Iris pigment epithelial cell (primary cell): ENCODE measurements at regions not wholly inside any gene's neighbourhood (a gene's known extent, or its start where the extent isn't known, plus 50 kb on each side); places are given as distances from the start of the nearest gene placed in this dataset.
A peak's percentile ranks its signal among the peaks of the same experiment; 100 is the strongest.
"Not testable (repeated sequence)": the region's sequence is repeated elsewhere in the genome, so short reads cannot be mapped to it uniquely, and the experiment has no call there.

Experiments
- DNase-seq: peaks from one replicate; pipeline ENCODE4 v3.0.0-alpha.2; 2011; ENCODE audit warnings: low read depth

GRCh38 chr11:97684486-97685439 is 1295.0 kb downstream of the JRKL start:
- DNase-seq, result peak; percentile 5

DNA sequence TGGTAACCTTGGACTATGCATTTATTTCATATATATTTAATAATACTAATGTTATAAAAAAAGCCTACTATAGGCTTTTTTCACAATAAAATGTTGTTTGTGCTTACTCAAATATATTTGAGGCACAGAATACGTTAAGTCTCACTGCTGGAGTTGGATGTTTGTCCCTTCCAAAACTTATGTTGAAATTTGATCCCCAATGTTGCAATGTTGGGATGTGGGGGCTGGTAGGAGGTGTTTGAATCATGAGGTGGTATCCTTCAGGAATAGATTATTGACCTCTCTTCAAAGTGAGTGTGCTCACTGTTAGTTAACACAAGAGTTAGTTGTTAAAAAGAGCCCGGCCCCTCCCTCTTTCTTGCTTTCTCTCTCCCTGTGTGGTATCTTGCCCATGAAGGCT is 1295.9 kb downstream of the JRKL start:
- DNase-seq, result peak; percentile 15

DNA sequence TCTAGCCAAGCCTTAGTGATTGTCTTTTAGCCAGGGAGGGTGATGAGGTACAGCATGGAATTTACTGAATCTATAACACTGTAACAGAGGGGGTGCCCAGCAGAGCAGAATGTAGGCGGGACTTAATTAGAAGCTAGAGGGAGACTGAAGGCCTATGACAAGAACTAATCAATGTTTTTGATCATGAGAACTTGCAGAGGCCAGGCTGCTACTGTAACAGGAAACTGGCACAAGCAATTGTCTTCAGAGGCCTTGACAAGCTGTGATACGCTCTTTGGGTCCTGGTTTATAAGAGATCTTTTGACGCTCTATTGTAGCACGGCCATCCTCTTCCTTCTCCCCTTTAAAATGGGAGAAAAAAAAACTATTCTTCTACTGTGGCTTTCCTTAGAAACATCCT is 1297.3 kb downstream of the JRKL start:
- DNase-seq, result no peak

- DNase-seq, result no peak
These were observed 1301.2 kb downstream of the JRKL start for GRCh38 chr11:97691061-97691460.

DNA sequence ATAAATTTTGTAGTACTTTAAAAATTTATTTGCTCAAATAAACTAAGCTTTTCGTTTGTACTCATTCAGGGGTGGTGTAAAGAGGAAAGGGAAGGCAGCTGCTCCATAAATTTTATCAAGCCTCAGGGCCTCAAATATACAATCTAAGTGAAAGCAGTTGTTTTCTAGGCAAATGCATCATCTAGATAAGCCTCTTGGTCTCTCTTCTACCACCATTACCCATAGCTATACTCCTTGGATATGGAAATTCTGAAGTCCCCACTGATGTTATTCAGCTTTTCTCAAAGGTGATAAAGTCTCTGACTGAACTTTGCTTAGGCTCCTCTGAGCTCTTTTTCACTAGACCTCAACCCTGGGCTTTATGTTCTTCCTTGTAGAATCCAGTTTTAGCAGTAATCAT is 1313.1 kb downstream of the JRKL start:
- DNase-seq, result no peak

DNA sequence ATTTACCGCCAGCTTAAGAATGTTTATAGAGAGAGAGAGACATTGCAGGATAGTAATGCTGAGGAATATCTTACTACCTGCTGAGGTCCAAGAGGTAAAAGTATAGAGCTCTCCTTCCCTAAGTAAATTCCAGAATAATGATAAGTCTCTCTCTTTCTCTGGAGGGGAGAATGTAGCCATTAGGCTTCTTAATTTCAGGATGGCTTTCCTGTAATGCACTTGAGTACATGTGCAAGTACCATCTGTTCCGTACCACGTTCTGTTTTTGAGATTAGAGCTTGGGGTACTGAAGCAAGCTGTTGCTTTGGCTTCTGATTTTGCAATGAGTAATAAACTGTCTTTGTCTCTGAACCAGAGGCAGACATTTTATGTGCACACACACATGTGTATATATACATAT is 1314.0 kb downstream of the JRKL start:
- no peak for DNase-seq

- DNase-seq, result not testable (repeated sequence)
These were observed 1315.3 kb upstream of the CNTN5 start for GRCh38 chr11:97705441-97705840.

DNA sequence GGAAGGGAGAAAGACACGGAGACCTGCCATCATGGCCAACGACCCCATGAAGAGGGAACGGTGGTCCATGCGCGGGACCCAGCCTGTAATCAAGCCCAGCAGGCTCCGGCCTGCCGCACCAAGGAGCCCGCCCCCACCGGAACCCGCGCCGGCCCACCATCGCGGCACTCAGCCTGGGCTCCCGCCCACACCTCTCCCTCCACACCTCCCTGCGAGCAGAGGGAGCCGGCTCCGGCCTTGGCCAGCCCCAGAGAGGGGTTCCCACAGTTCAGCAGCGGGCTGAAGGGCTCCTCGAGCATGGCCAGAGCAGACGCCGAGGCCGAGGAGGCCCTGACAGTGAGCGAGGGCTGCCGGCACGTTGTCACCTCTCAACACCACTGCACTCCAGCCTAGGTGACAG is 1302.8 kb upstream of the CNTN5 start:
- DNase-seq, result no peak

GRCh38 chr11:97722065-97722464 is 1298.7 kb upstream of the CNTN5 start:
- DNase-seq, result peak; percentile 96

DNA sequence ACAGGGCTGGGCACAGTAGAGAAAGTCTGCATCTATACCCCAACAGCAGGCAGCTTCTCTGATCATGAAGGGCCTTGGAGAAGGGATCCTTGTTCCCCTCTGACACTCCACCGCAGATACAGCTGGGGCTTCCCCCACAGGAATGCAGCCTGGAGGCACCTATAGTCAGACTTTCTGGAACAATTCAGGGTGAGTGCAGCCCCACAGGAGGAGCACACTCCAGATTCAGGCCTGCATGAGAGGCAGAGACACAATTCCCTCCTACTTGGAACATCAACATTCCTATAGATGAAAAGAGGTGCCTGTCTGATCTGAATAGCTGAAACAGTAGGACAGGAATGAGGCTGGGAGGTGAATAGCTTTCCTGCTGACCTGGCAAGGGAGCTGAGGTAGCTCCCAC is 1298.0 kb upstream of the CNTN5 start:
- no peak for DNase-seq

DNA sequence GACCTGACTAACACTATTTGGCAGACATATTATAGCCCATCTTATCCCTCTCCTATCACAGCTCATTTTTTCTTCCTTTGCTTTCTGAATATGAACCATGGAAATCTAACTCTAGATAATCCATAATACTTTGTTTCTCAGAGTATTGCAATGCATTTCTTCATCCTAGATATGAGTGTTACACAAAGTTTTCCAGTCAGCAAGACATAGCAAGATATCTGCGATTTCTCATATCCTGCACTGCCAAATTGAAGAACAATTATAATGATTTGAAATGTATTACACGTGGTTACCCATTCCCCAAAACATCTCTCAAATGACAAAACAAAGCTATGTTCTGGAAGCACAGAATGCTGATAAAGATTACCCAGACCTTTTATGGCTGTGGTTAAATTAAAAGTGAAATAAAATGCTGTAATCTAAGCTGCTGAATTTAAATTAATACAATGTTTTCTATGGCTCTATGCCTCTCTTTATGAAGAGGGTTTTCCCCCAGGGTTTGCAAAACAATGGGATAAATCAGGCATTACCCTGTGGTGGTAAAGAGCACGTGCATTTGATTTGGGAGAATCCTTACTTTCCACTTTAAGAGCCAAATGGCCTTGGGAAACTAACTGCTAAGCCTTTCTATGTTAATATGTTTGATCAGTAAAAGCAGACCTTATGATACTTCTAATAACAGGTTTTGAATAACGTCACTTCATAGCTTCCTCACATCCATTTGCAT is 1291.0 kb upstream of the CNTN5 start:
- DNase-seq, result peak; percentile 20

GRCh38 chr11:97732011-97732632 is 1288.6 kb upstream of the CNTN5 start:
- no peak for DNase-seq

DNA sequence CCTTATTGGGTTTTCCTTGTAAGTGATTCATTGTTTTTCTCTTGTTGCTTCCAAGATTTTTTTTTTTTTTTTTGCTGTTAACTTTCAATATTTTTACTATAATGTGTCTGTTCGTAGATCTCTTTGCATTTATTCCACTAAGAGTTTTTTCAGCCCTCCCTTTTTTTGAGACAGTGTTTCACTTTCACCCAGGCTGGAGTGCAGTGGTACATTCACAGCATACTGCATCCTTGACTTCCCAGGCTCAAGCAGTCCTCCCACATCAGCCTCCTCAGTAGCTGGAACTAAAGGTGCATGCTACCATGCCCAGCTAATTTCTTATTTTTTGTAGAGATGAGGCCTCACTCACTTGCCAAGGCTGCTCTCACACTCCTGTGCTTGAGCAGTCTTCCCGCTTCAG is 1282.0 kb upstream of the CNTN5 start:
- peak; percentile 30 for DNase-seq

- peak; percentile 87 for DNase-seq
These were observed 1280.6 kb upstream of the CNTN5 start for GRCh38 chr11:97739932-97740800.

DNA sequence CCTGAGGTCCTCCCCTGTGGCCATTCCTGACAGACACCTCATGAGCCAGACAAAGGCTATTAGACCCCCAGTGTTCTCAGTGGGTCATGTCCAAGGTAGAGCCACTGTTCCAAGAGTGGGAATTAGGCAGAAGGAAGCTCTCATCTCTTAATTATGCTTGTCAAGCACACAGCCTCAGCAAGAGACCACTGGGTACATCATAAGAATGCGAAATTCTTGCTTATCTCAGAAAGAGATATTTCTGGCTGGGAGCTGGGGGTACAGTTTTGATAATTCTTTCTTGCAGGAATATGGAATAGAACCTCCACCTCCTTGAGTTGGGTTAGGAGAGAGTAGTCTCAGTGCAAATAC is 1280.0 kb upstream of the CNTN5 start:
- no peak for DNase-seq

GRCh38 chr11:97742717-97743116 is 1278.0 kb upstream of the CNTN5 start:
- peak; percentile 60 for DNase-seq

GRCh38 chr11:97743205-97743742 is 1277.5 kb upstream of the CNTN5 start:
- peak; percentile 83 for DNase-seq

DNA sequence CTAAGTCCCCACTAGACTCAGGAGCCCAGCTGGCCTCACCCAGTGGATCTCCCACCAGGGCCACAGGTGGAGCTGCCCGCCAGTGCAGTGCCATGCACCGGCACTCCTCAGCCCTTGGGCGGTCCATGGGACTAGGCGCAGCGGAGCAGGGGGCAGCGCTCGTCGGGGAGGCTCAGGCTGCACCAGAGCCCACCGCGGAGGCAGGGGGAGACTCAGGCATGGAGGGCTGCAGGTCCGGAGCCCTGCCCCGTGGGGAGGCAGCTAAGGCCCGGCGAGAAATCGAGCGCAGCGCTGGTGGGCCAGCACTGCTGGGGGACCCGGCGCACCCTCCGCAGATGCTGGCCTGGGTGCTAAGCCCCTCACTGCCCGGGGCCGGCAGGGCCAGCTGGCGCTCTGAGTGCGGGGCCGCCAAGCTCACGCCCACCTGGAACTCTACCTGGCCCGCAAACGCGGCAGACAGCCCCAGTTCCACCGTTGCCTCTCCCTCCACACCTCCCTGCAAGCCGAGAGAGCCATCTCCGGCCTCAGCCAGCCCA is 1275.2 kb upstream of the CNTN5 start:
- no peak for DNase-seq

DNA sequence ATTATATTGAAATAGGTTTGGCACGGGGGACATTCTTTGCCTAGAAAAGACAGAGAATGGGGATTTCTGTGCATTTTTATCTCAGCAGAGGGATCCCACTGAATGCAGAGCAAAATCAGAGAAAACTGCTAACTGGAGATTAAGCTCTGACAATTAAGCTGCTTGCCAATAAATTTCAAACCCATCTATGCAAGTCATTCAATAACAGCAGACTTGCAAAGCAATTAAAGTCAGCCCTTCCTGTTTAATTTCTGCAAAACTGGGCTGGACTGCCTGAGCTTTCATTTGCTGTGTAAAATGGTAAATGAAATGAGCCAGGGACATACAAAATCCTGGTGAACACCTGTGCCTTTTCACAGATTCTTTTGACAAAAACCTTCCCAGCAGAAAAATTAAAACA is 1273.9 kb upstream of the CNTN5 start:
- no peak for DNase-seq

DNA sequence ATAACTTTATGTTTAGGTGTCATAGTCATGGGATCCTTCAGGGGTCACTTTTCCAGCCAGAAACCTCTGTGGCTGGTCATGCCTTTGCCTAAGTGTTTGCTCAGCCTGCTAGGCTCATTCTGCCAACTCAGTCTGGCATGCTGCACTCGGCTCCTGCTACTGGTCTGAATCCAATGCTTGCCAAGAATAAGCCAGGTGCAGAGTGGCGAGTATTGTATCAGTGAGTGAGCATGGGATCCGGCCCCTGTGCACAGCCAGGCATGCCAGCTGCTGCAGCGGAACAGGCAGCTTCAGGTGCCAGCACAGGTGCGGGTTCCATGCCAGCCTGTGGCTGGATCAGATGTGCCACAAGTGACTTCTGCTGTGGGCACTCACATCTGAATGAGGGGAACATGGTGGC is 1269.3 kb upstream of the CNTN5 start:
- no peak for DNase-seq

GRCh38 chr11:97751952-97752351 is 1268.8 kb upstream of the CNTN5 start:
- no peak for DNase-seq
